Stomach (tissue), 4 donors: ENCODE measurements at regions not wholly inside any gene's neighbourhood (a gene's known extent, or its start where the extent isn't known, plus 50 kb on each side); places are given as distances from the start of the nearest gene placed in this dataset.

ENCODE experiments used
- CTCF ChIP-seq, 7 experiments: fragments of 450-650 bp in 4 of 7; fragments of 200-600 bp in 3 of 7; sonication (generic) in 3 of 7; IDR thresholded peaks; one replicate each; pipeline ENCODE4 v1.5.1; 2016 to 2019; ENCODE audit warnings: antibody characterized with exemption in 7 of 7, control low read depth in 2 of 7, mild to moderate bottlenecking in 1 of 7
- EP300 ChIP-seq: sonication (generic); formaldehyde crosslinking; IDR thresholded peaks from one replicate; pipeline ENCODE4 v1.6.1; 2017; ENCODE audit warnings: antibody characterized with exemption
- POLR2A ChIP-seq, 4 donors: fragments of 450-650 bp; IDR thresholded peaks; one replicate each; pipeline ENCODE4 v1.6.1; 2016; ENCODE audit warnings: antibody characterized with exemption in 4 of 4, control low read depth in 2 of 4, mild to moderate bottlenecking in 1 of 4, moderate library complexity in 1 of 4
- POLR2AphosphoS5 ChIP-seq, 3 donors: sonication (generic); formaldehyde crosslinking; IDR thresholded peaks; one replicate each; pipeline ENCODE4 v1.6.1; 2016; ENCODE audit warnings: antibody characterized with exemption in 3 of 3

- TF ChIP-seq EP300 (no peak), CTCF (IDR thresholded peaks at IDR 0.05) (no peak), POLR2A (IDR thresholded peaks at IDR 0.05) (no peak), POLR2AphosphoS5 (IDR thresholded peaks at IDR 0.05) (no peak)
Observed at GRCh38 chr9:115461280-115461679, 343.3 kb upstream of the TNC start.
